Body of pancreas (tissue), 4 donors: ENCODE measurements at regions not wholly inside any gene's neighbourhood (a gene's known extent, or its start where the extent isn't known, plus 50 kb on each side); places are given as distances from the start of the nearest gene placed in this dataset.

Source experiments
- ATAC-seq: fragments of 150-250 bp; one replicate; pipeline ENCODE4 v1.9.1; 2016
- DNase-seq, 4 donors: peaks; one replicate each; pipeline ENCODE4 v3.0.0-alpha.2; 2019
- H3K27ac ChIP-seq, 4 donors: fragments of 200-600 bp; sonication (generic); 1 replicate in 3 of 4; 2 replicates in 1 of 4; pipeline versions ENCODE4 v1.5.1 to v1.6.1; 2016 to 2019; ENCODE audit warnings: mild to moderate bottlenecking in 1 of 4, mixed read lengths in 1 of 4, moderate library complexity in 1 of 4
- H3K27me3 ChIP-seq, 2 donors: fragments of 200-600 bp; sonication (generic); one replicate each; pipeline ENCODE4 v1.6.0; 2016; ENCODE audit warnings: mild to moderate bottlenecking in 1 of 2
- H3K36me3 ChIP-seq, 2 donors: fragments of 200-600 bp; sonication (generic); replicated peaks in 1 of 2; 2 replicates each; pipeline ENCODE4 v1.5.1; 2016; ENCODE audit warnings: low read depth in 2 of 2; ENCODE audit not compliant: insufficient read depth in 1 of 2
- H3K4me1 ChIP-seq: fragments of 200-600 bp; sonication (generic); one replicate; pipeline ENCODE4 v1.6.0; 2016
- H3K4me3 ChIP-seq, 2 donors: fragments of 200-600 bp; sonication (generic); 1 replicate in 1 of 2; 2 replicates in 1 of 2; pipeline ENCODE4 v1.5.1; 2016 to 2019
- H3K9me3 ChIP-seq, 3 donors: fragments of 200-600 bp; sonication (generic); 1 replicate in 2 of 3; 2 replicates in 1 of 3; pipeline ENCODE4 v1.5.1; 2016
- CTCF ChIP-seq, 7 experiments: fragments of 450-650 bp in 4 of 7; fragments of 200-600 bp in 3 of 7; sonication (generic) in 3 of 7; IDR thresholded peaks; one replicate each; pipeline ENCODE4 v1.5.1; 2016 to 2019; ENCODE audit warnings: antibody characterized with exemption in 7 of 7
- POLR2A ChIP-seq, 3 donors: fragments of 450-650 bp; IDR thresholded peaks; one replicate each; pipeline ENCODE4 v1.6.1; 2016; ENCODE audit warnings: antibody characterized with exemption in 3 of 3, mild to moderate bottlenecking in 2 of 3
- WGBS, 2 donors: methylation state at CpG; one replicate each; pipeline ENCODE4 v1.1.5; 2017; 5-methylcytosine and 5-hydroxymethylcytosine counted together
- intact Hi-C: fragments of 100-400 bp; cut with DNase I; formaldehyde crosslinking; loops from one replicate; pipeline ENCODE4 v1.15.1; 2023

GRCh38 chr12:87272851-87273250, 756.4 kb downstream of the C12orf50 start:
- intact Hi-C loops = no loop called here
- no peak for ATAC-seq
- no peak for DNase-seq
- no peak for TF ChIP-seq POLR2A (IDR thresholded peaks at IDR 0.05)
- TF ChIP-seq CTCF (IDR thresholded peaks at IDR 0.05) = no peak
- no peaks in the 10 kb centered on the region for H3K4me1 ChIP-seq
- no peaks in the 10 kb centered on the region for H3K27me3 ChIP-seq
- H3K27ac ChIP-seq = no peak overlapping the region
- no peaks in the 10 kb centered on the region for H3K36me3 ChIP-seq
- H3K9me3 ChIP-seq = no peaks in the 10 kb centered on the region
- 84 to 85% methylated on average over 2 of the region's 2 CpGs for WGBS, 2 donors
- H3K4me3 ChIP-seq = no peak overlapping the region

DNA sequence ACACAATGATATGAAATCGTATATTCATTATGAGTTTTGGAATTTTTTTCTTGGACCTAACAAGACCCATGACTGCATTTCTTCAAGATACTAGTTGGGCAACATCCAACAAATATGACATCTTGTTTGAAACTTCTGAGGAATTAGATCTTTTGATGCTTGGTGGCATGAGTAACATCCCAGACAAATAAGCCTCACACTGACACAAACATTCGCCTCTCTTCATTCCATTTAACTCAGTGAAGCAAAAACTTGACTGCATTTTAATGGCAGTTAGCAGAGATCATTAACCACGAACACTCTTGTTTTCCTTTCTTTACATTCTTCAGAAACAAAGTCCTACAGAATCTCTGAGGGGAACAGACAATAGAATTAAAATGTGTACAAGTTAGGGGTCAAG, 758.3 kb downstream of the C12orf50 start:
- Histone ChIP-seq H3K9me3 (no peaks in the 10 kb centered on the region), H3K4me3 (no peak overlapping the region), H3K36me3 (no peaks in the 10 kb centered on the region), H3K27me3 (no peaks in the 10 kb centered on the region), H3K27ac (no peak overlapping the region), H3K4me1 (no peaks in the 10 kb centered on the region)
- TF ChIP-seq POLR2A (IDR thresholded peaks at IDR 0.05) (no peak), CTCF (IDR thresholded peaks at IDR 0.05) (no peak)
- WGBS, 2 donors = 53 to 63% methylated on average over 3 of the region's 3 CpGs
- ATAC-seq (no peak), DNase-seq (no peak)
- intact Hi-C loops = no loop called here

DNA sequence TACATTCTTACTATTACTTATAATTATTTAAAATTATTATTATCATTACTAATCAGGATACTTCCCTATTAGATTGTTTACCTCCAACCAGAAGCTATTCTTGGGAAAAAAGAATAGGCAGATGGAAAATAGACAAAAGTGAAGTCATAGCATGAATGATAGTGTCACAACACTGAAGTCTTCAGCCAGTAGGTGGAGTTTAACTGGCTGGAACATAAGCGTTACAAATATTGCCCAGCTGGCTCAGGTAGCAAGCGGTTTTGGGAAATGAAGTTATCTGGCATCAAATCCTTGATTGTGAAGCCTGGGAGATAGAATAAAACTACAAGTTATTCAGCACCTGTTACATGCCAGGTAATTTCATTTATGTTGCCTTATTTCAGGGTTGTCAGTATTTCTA, 762.9 kb downstream of the C12orf50 start:
- Histone ChIP-seq H3K27me3 (no peaks in the 10 kb centered on the region), H3K27ac (no peak overlapping the region), H3K4me3 (no peak overlapping the region), H3K4me1 (no peaks in the 10 kb centered on the region), H3K9me3 (no peaks in the 10 kb centered on the region), H3K36me3 (no peaks in the 10 kb centered on the region)
- DNase-seq (no peak), ATAC-seq (no peak)
- intact Hi-C loops = no loop called here
- TF ChIP-seq POLR2A (IDR thresholded peaks at IDR 0.05) (no peak), CTCF (IDR thresholded peaks at IDR 0.05) (peak in 2 of 7 experiments; percentile 12 to 32)
- 32 to 62% methylated on average over 2 of the region's 2 CpGs for WGBS, 2 donors

DNA sequence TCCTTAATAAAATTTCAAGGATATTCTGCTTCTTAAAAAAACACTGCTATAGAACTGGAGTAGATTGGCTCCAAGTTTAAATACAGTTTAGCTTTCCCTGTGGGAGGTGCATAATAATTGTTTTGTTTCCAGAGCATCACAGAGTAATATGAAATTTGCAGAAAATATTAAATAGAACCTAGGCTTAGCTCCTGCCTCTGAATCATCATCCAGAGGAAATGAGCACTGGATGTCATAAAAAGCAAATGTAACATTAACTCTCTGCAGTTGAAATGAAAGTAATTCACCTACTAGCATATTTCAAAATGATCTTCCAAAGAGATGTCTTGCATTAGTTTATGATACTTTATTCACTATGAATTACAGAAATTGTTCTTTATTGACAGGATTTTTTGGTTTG, 769.8 kb downstream of the C12orf50 start:
- Histone ChIP-seq H3K27me3 (no peaks in the 10 kb centered on the region), H3K4me3 (no peak overlapping the region), H3K9me3 (no peaks in the 10 kb centered on the region), H3K4me1 (no peaks in the 10 kb centered on the region), H3K27ac (no peak overlapping the region), H3K36me3 (no peaks in the 10 kb centered on the region)
- intact Hi-C loops = no loop called here
- ATAC-seq (no peak), DNase-seq (no peak)
- TF ChIP-seq CTCF (IDR thresholded peaks at IDR 0.05) = no peak
- no peak for TF ChIP-seq POLR2A (IDR thresholded peaks at IDR 0.05)

DNA sequence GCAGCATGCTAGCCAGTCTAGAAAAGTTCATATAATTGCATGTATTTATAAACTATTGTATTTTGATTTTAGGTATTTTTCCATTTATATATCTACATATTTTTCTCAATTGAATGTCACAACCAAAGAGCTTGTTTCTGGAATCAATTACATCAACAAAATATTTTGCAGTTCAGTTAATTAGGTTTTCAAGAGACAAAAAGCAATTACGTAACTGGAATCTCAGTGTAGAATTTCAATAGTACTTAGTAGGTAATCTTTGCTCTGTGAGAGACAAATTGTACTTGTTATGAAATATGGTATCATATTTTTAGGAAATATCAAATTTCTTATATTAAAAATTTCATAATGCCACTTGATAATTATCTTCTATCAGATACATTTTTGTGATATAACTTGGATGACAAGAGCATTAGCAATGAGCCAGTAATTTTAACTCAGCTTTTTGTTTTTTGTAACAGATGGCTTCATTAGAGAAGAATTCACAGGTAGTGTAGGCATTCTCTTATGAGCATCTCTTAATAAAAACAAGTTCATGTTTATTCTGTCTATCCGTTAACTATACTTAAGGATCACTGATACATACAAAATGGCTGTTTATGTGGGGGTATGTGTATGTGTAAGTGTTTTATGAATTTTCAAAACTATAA, 774.7 kb downstream of the C12orf50 start:
- intact Hi-C loops = no loop called here

More for the DNA sequence above, 774.7 kb downstream of the C12orf50 start:
- DNase-seq (no peak), ATAC-seq (no peak)
- Histone ChIP-seq H3K27me3 (no peaks in the 10 kb centered on the region), H3K36me3 (no peaks in the 10 kb centered on the region), H3K4me3 (no peak overlapping the region), H3K27ac (no peak overlapping the region), H3K9me3 (no peaks in the 10 kb centered on the region), H3K4me1 (no peaks in the 10 kb centered on the region)
- TF ChIP-seq POLR2A (IDR thresholded peaks at IDR 0.05) (no peak), CTCF (IDR thresholded peaks at IDR 0.05) (no peak)
- 89 to 94% methylated on average over 2 of the region's 2 CpGs for WGBS, 2 donors
